ENCODE measurements at regions not wholly inside any gene's neighbourhood (a gene's known extent, or its start where the extent isn't known, plus 50 kb on each side); places are given as distances from the start of the nearest gene placed in this dataset.

DNA sequence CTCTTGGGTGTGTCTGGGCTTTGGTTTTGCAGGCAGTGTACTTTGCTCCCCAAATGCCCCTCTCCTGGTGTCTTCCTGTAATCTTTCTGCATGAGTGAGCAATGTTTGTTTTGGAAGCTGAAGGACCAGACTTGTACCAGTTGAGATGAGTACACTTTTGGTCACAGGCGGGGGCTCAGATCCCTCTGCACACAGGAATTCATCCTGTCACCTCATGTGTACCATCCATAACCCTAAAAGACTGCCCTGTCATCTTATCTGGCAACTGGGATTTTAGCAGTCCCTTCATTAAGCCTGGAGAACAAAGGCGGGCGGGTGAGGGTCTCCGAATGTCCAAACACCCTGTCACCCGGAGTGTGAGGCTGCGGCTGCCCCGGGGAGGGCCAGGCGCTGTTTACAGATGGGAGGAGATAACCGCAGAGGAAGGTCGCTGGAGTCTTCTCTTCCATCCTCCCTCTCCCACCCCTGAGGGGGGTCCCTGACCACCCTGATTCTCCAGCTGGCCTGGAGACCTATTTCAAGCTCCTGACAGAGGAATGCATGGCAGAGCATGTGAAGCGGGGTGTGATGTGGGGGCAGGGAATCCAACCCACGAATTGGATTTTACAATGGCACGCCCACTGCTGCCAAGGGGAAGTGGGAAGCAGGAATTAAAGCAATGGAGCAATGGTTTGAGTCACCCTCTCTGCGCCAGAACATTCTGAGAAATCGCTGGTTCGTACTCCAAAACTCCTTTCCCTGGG, 158.2 kb upstream of the MYCN start:
- TF ChIP-seq, protein P1, sequence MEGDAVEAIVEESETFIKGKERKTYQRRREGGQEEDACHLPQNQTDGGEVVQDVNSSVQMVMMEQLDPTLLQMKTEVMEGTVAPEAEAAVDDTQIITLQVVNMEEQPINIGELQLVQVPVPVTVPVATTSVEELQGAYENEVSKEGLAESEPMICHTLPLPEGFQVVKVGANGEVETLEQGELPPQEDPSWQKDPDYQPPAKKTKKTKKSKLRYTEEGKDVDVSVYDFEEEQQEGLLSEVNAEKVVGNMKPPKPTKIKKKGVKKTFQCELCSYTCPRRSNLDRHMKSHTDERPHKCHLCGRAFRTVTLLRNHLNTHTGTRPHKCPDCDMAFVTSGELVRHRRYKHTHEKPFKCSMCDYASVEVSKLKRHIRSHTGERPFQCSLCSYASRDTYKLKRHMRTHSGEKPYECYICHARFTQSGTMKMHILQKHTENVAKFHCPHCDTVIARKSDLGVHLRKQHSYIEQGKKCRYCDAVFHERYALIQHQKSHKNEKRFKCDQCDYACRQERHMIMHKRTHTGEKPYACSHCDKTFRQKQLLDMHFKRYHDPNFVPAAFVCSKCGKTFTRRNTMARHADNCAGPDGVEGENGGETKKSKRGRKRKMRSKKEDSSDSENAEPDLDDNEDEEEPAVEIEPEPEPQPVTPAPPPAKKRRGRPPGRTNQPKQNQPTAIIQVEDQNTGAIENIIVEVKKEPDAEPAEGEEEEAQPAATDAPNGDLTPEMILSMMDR (IDR thresholded peaks at IDR 0.05), result no peak
- TF ChIP-seq POLR2A (IDR thresholded peaks at IDR 0.05) (no peak), POLR2AphosphoS5 (IDR thresholded peaks at IDR 0.05) (no peak)

Measured in transverse colon (tissue), 4 donors.